Fibroblast of the aortic adventitia (primary cell): ENCODE measurements at regions not wholly inside any gene's neighbourhood (a gene's known extent, or its start where the extent isn't known, plus 50 kb on each side); places are given as distances from the start of the nearest gene placed in this dataset. TPM values are rescaled to one million over a fixed set of nuclear protein-coding genes. Genes with fewer than 3 reads are reported as not detected.
"Not testable (repeated sequence)": the region's sequence is repeated elsewhere in the genome, so short reads cannot be mapped to it uniquely, and the experiment has no call there.

Source experiments
- DNase-seq: peaks from one replicate; pipeline ENCODE4 v3.0.0-alpha.2; 2010; ENCODE audit warnings: low read depth
- H3K4me3 ChIP-seq: 2 replicates; pipeline ENCODE4 v1.5.1; 2011; ENCODE audit warnings: low read depth, mild to moderate bottlenecking, control low read depth, low read length, moderate library complexity
- small RNA-seq: library from RNA; depleted of rRNA; stranded (forward); fragments of <200 nt; gene quantifications from one replicate; pipeline ENCODE3, GENCODE V24; 2012

DNA sequence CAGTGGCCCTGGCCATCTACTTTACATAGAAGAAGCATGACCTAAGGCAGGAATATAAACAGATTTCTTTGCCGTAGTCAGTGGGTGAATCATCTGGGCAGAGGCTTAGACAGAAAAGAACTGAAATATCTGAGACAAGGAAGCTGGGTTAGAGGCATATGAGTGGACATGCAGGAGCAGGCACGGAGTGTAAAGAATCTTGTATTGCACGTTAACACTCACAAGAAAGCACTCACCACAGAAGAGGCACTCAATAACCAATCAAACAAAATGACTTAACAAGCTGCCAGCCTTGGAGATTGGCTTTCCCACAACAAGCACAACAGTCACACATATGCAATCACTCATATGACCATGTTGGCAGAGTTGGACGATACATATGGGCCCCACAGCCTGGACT is 364.9 kb downstream of the FOXD4L5 start:
- H3K4me3 ChIP-seq, DNase-seq: not testable (repeated sequence)

DNA sequence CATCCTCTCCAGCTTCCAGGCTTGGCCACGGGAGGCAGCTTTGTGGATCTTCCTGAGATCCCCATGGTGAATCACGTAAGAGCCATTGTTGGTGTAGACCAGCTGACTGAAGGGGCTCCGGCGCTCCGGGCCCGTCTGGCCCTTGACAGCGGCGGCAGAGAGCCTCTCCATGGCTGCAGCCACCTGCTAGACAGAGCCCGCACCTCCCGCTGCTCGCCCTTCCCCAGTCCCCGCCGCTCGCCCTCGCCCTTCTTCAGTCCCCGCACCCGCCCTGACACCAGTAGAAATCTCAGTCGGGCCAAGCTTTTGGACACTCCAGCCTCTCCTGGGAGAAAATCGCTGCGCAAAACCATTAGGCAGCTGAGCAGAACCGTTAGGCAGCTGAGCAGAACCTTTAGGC is 396.4 kb downstream of the FOXD4L5 start:
- H3K4me3 ChIP-seq, DNase-seq: not testable (repeated sequence)

DNA sequence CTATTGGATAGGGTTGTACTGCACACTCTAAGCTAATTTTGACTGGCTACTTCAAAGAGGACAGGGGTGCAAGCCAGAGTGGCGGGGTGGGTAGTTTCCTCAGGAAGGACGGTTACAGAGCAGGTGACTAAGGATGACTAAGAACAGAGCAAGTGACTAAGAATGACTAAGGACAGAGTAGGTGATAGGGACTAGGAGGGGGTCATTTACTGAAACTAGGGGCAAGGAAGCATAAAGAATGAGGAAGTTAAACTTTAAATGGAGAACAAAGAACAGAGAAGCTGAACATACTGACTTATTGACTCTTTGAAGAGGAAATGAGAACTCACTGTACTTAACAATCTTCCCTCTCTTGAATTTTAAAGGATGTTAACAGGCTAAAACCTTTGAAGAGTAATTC is 414.4 kb downstream of the FOXD4L5 start:
- H3K4me3 ChIP-seq = not testable (repeated sequence)
- peak; percentile 0 for DNase-seq

Small RNA genes in the stretch of these regions (small RNA-seq; reads per million reads assigned to genes)
- not detected for gene RNU6-1293P
